IMR-90 (cell line): ENCODE measurements at regions not wholly inside any gene's neighbourhood (a gene's known extent, or its start where the extent isn't known, plus 50 kb on each side); places are given as distances from the start of the nearest gene placed in this dataset.

Experiments
- ATAC-seq: fragments of 200-7000 bp; cut with Tn5 transposase; 2 replicates; pipeline ENCODE4 v1.9.1; 2020; ENCODE audit warnings: low read depth, mild to moderate bottlenecking, moderate library complexity
- BruUV-seq: library from RNA; stranded (reverse); fragments of 400-500 nt; replicated peaks from 2 replicates; lab custom pipeline; 2021; lab: Mats Ljungman, UMichigan
- CTCF ChIA-PET: fragments of 300-600 bp; formaldehyde crosslinking; extraction: SDS; loops from one replicate; lab custom pipeline; 2021; ENCODE audit warnings: antibody characterized with exemption; lab: Yijun Ruan, JAX
- POLR2A ChIA-PET: fragments of 300-600 bp; sonication (Branson Sonifier 250); formaldehyde crosslinking; loops from one replicate; lab custom pipeline; 2022; ENCODE audit warnings: antibody characterized with exemption; ENCODE audit not compliant: unreplicated experiment; lab: Charles Lee
- DNase-seq: peaks from one replicate; pipeline ENCODE4 v3.0.0; 2013
- H2AFZ ChIP-seq: replicated peaks from 2 replicates; pipeline ENCODE3; 2013; ENCODE audit warnings: low read length, mild to moderate bottlenecking; ENCODE audit not compliant: poor library complexity
- H2AK5ac ChIP-seq: 2 replicates; pipeline ENCODE4 v1.6.1; 2013; ENCODE audit warnings: low read depth, low read length, inconsistent platforms
- H2AK9ac ChIP-seq: replicated peaks from 2 replicates; pipeline ENCODE3; 2013; ENCODE audit warnings: mild to moderate bottlenecking, low read depth, low read length, moderate library complexity; ENCODE audit not compliant: poor library complexity
- H2BK120ac ChIP-seq: 2 replicates; pipeline ENCODE4 v1.6.1; 2013; ENCODE audit warnings: low read depth, low read length, inconsistent platforms
- H2BK15ac ChIP-seq: 3 replicates; pipeline ENCODE4 v1.6.1; 2013; ENCODE audit warnings: low read depth, low read length, inconsistent platforms
- H2BK20ac ChIP-seq: 2 replicates; pipeline ENCODE4 v1.6.1; 2013; ENCODE audit warnings: low read depth, mild to moderate bottlenecking, inconsistent platforms, low read length, moderate library complexity
- H2BK5ac ChIP-seq: 2 replicates; pipeline ENCODE4 v1.6.1; 2013; ENCODE audit warnings: mild to moderate bottlenecking, low read depth, low read length, inconsistent platforms; ENCODE audit not compliant: poor library complexity, severe bottlenecking
- H3K14ac ChIP-seq: replicated peaks from 2 replicates; pipeline ENCODE4 v1.6.1; 2013; ENCODE audit warnings: low read depth, low read length, inconsistent platforms
- H3K18ac ChIP-seq: 2 replicates; pipeline ENCODE4 v1.6.1; 2013; ENCODE audit warnings: low read depth, low read length, control low read depth
- H3K23ac ChIP-seq: 2 replicates; pipeline ENCODE4 v1.6.1; 2013; ENCODE audit warnings: low read depth, low read length, inconsistent platforms
- H3K27ac ChIP-seq: 2 replicates; pipeline ENCODE4 v1.5.1; 2013; ENCODE audit warnings: mild to moderate bottlenecking, control low read depth, low read length; ENCODE audit not compliant: insufficient read depth
- H3K27me3 ChIP-seq: 2 replicates; pipeline ENCODE4 v1.6.1; 2013; ENCODE audit warnings: low read length; ENCODE audit not compliant: control insufficient read depth, insufficient read depth
- H3K36me3 ChIP-seq: 2 replicates; pipeline ENCODE4 v1.6.1; 2013; ENCODE audit warnings: low read length, mixed read lengths; ENCODE audit not compliant: control insufficient read depth, insufficient read depth
- H3K4ac ChIP-seq: 2 replicates; pipeline ENCODE4 v1.6.1; 2013; ENCODE audit warnings: low read depth, low read length, inconsistent platforms
- H3K4me1 ChIP-seq: 2 replicates; pipeline ENCODE4 v1.6.1; 2013; ENCODE audit warnings: low read length, mixed read lengths; ENCODE audit not compliant: control insufficient read depth, insufficient read depth
- H3K4me2 ChIP-seq: 2 replicates; pipeline ENCODE4 v1.6.1; 2013; ENCODE audit warnings: low read depth, mild to moderate bottlenecking, control low read depth, low read length, moderate library complexity
- H3K4me3 ChIP-seq: 2 replicates; pipeline ENCODE4 v1.5.1; 2013; ENCODE audit warnings: low read depth, mild to moderate bottlenecking, control low read depth, low read length, moderate library complexity; ENCODE audit not compliant: insufficient read depth
- H3K56ac ChIP-seq: 2 replicates; pipeline ENCODE4 v1.6.1; 2013; ENCODE audit warnings: low read length, inconsistent platforms; ENCODE audit not compliant: insufficient read depth; ENCODE audit errors: extremely low read depth
- H3K79me1 ChIP-seq, 2 experiments: 2 replicates each; pipeline ENCODE4 v1.6.1; 2013; ENCODE audit warnings: low read length in 2 of 2, inconsistent platforms in 1 of 2, low read depth in 1 of 2
- H3K9ac ChIP-seq: 2 replicates; pipeline ENCODE4 v1.6.1; 2013; ENCODE audit warnings: low read depth, low read length, control low read depth
- H3K9me1 ChIP-seq: 2 replicates; pipeline ENCODE4 v1.6.1; 2013; ENCODE audit warnings: low read length, inconsistent platforms; ENCODE audit not compliant: insufficient read depth
- H3K9me3 ChIP-seq: 2 replicates; pipeline ENCODE4 v1.6.1; 2013; ENCODE audit warnings: low read length; ENCODE audit not compliant: control insufficient read depth, insufficient read depth
- H4K20me1 ChIP-seq: 2 replicates; pipeline ENCODE4 v1.6.1; 2013; ENCODE audit warnings: low read length, inconsistent platforms; ENCODE audit not compliant: insufficient read depth
- H4K5ac ChIP-seq: 2 replicates; pipeline ENCODE4 v1.6.1; 2013; ENCODE audit warnings: mild to moderate bottlenecking, low read depth, low read length, control low read depth
- H4K8ac ChIP-seq, 2 experiments: 2 replicates each; pipeline ENCODE4 v1.6.1; 2013; ENCODE audit warnings: low read depth in 2 of 2, low read length in 2 of 2, control low read depth in 1 of 2, inconsistent platforms in 1 of 2
- H4K91ac ChIP-seq: 2 replicates; pipeline ENCODE4 v1.6.1; 2013; ENCODE audit warnings: low read depth, low read length, inconsistent platforms; ENCODE audit not compliant: insufficient read depth
- FOS ChIP-seq: fragments of 150-350 bp; IDR thresholded peaks from 2 replicates; pipeline ENCODE4 v1.6.1; 2016; ENCODE audit warnings: low read depth, low read length
- RCOR1 ChIP-seq: IDR thresholded peaks from 2 replicates; pipeline ENCODE4 v1.6.1; 2012; ENCODE audit warnings: mild to moderate bottlenecking, low read length, improper control_type of control experiment; ENCODE audit not compliant: insufficient replicate concordance
- WGBS, 2 experiments: methylation state at CpG; one replicate each; pipeline versions ENCODE4 v1.1.5 to v1.1.7; 2013; ENCODE audit warnings: missing lambda C conversion rate in 2 of 2; ENCODE audit not compliant: insufficient read length in 1 of 2; ENCODE audit errors: extremely low coverage in 2 of 2; 5-methylcytosine and 5-hydroxymethylcytosine counted together
- dilution Hi-C: fragments of 300-500 bp; cut with HindIII; formaldehyde crosslinking; loops from one replicate; pipeline ENCODE4 v1.14.3; 2018; ENCODE audit warnings: low sequenced_read_pairs; ENCODE audit not compliant: unreplicated experiment
- in situ Hi-C: fragments of 300-500 bp; cut with MboI; formaldehyde crosslinking; loops from 3 replicates; pipeline ENCODE4 v1.14.3; 2019; ENCODE audit warnings: low sequenced_read_pairs, inconsistent platforms, mixed read lengths
- intact Hi-C: fragments of 100-400 bp; cut with micrococcal nuclease; formaldehyde crosslinking; loops from 2 replicates; pipeline ENCODE4 v1.10.0; 2022

DNA sequence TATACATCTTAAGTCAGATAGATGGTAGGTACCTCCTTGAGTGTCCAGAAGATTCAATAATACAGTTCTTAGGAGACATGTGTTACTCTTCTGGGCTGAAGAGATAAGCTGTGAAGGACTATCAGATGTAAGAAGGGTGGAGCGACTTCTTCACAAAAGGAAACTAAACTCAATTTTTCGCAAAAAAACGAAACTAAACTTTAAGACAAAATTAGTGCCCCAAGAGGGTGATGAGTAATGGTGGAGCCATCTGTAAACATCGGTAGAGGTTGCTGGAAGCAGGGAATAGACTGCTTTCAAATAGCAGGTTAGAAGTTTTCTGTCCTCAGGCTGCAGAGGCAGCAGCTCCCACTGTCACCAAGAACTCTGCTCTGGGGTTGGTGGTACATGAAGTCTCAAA is 111.6 kb upstream of the TACR1 start:
- dilution Hi-C loops: no loop called here
- BruUV-seq: no TSS peak
- 0 out of 2 replicates have a peak overlapping the region, but pooled peaks have one; percentile 21 for H3K27ac ChIP-seq

More for the DNA sequence above, 111.6 kb upstream of the TACR1 start:
- Histone ChIP-seq H4K8ac (peak overlapping the region; percentile 5 to 78; a peak in 2 of 4 replicates), H3K56ac (no peak overlapping the region), H3K79me1 (no peaks in the 10 kb centered on the region), H2AFZ (peak overlapping the region; percentile 70), H3K9me1 (peaks cover 8% of the 10 kb centered on the region), H2BK20ac (peak overlapping the region; percentile 96), H3K4me3 (peak overlapping the region; percentile 22; the same call in 1 of the 2 replicates), H3K9me3 (no peaks in the 10 kb centered on the region), H4K5ac (no peak overlapping the region; the same call in 1 of the 2 replicates), H3K36me3 (no peaks in the 10 kb centered on the region), H3K9ac (no peak overlapping the region), H4K20me1 (no peaks in the 10 kb centered on the region), H3K18ac (peak overlapping the region; percentile 76; the same call in 1 of the 2 replicates), H3K4ac (peak overlapping the region; percentile 95), H2BK5ac (peak overlapping the region; percentile 86), H3K27me3 (no peaks in the 10 kb centered on the region), H3K4me2 (peak overlapping the region; percentile 73), H3K23ac (0 out of 2 replicates have a peak overlapping the region, but pooled peaks have one; percentile 71), H2AK5ac (peak overlapping the region; percentile 89; the same call in 1 of the 2 replicates), H2AK9ac (no peak overlapping the region), H4K91ac (peak overlapping the region; percentile 69; the same call in 1 of the 2 replicates), H2BK15ac (peak overlapping the region; percentile 39; the same call in 1 of the 3 replicates), H3K4me1 (peaks cover 5% of the 10 kb centered on the region), H2BK120ac (peak overlapping the region; percentile 91), H3K14ac (peak overlapping the region; percentile 75)
- ATAC-seq (peak; percentile 85), DNase-seq (peak; percentile 57)
- no CpG with 5 or more reads among the region's 4 CpGs for WGBS, 2 experiments
- no peak for TF ChIP-seq RCOR1
- TF ChIP-seq FOS: peak; percentile 25; the same call in 1 of the 2 replicates
- in situ Hi-C loops: no loop called here
- intact Hi-C loops: no loop called here
- POLR2A ChIA-PET: interaction anchor here (0.8 kb wide), 1 partner anchor 44 kb away, joined by 16 read pairs; no protein-coding TSS in a partner anchor
- CTCF ChIA-PET: interaction anchor here (0.6 to 1.1 kb wide), 2 partner anchors 11 to 256 kb away, joined by 3 read pairs; no protein-coding TSS in a partner anchor
